M059J (cell line): ENCODE measurements at regions not wholly inside any gene's neighbourhood (a gene's known extent, or its start where the extent isn't known, plus 50 kb on each side); places are given as distances from the start of the nearest gene placed in this dataset.
"Not testable (repeated sequence)": the region's sequence is repeated elsewhere in the genome, so short reads cannot be mapped to it uniquely, and the experiment has no call there.

ENCODE experiments used
- DNase-seq: peaks from one replicate; pipeline ENCODE4 v3.0.0-alpha.2; 2012; ENCODE audit warnings: low read depth

- DNase-seq, result no peak
Observed at GRCh38 chr13:108003626-108004025, 211.7 kb downstream of the LIG4 start.

- DNase-seq, result no peak
Observed at GRCh38 chr13:108000998-108001397, 214.3 kb downstream of the LIG4 start.

GRCh38 chr13:107999751-108000150, 215.6 kb downstream of the LIG4 start:
- no peak for DNase-seq

- DNase-seq, result no peak
Observed at GRCh38 chr13:107994137-107994536, 221.2 kb downstream of the LIG4 start.

- no peak for DNase-seq
Observed at GRCh38 chr13:107993239-107993949, 221.9 kb downstream of the LIG4 start.

- DNase-seq, result no peak
Observed at GRCh38 chr13:107992542-107992941, 222.8 kb downstream of the LIG4 start.

GRCh38 chr13:107977071-107977574, 238.2 kb downstream of the LIG4 start:
- no peak for DNase-seq

GRCh38 chr13:107976628-107977027, 238.7 kb downstream of the LIG4 start:
- no peak for DNase-seq

GRCh38 chr13:107974409-107974808, 240.9 kb downstream of the LIG4 start:
- DNase-seq, result no peak

- no peak for DNase-seq
Observed at GRCh38 chr13:107969546-107969945, 245.8 kb downstream of the LIG4 start.

GRCh38 chr13:107968470-107968869, 246.9 kb downstream of the LIG4 start:
- no peak for DNase-seq

GRCh38 chr13:107964395-107964794, 250.9 kb downstream of the LIG4 start:
- no peak for DNase-seq

GRCh38 chr13:107961849-107962608, 253.3 kb downstream of the LIG4 start:
- DNase-seq, result no peak

GRCh38 chr13:107960301-107960700, 255.0 kb downstream of the LIG4 start:
- DNase-seq, result no peak

GRCh38 chr13:107956889-107957288, 258.4 kb downstream of the LIG4 start:
- no peak for DNase-seq

- DNase-seq, result no peak
Observed at GRCh38 chr13:107942030-107942617, 273.2 kb downstream of the LIG4 start.

- DNase-seq, result no peak
Observed at GRCh38 chr13:107941345-107942029, 273.8 kb downstream of the LIG4 start.

- DNase-seq, result no peak
Observed at GRCh38 chr13:107937848-107938247, 277.5 kb downstream of the LIG4 start.

- DNase-seq, result no peak
Observed at GRCh38 chr13:107931056-107931455, 284.3 kb downstream of the LIG4 start.

GRCh38 chr13:107928762-107929161, 286.6 kb downstream of the LIG4 start:
- DNase-seq, result no peak

GRCh38 chr13:107927557-107927956, 287.8 kb downstream of the LIG4 start:
- DNase-seq, result no peak

GRCh38 chr13:107926515-107926914, 288.8 kb downstream of the LIG4 start:
- not testable (repeated sequence) for DNase-seq
